Thymus (tissue), 11 donors: ENCODE measurements at regions not wholly inside any gene's neighbourhood (a gene's known extent, or its start where the extent isn't known, plus 50 kb on each side); places are given as distances from the start of the nearest gene placed in this dataset.

ENCODE experiments used
- DNase-seq, 9 donors: peaks; one replicate each; pipeline ENCODE4 v3.0.0-alpha.2; 2013; ENCODE audit warnings: low spot score in 9 of 9, low read depth in 6 of 9, missing footprints in 1 of 9
- H3K27ac ChIP-seq, 2 donors: one replicate each; pipeline ENCODE4 v1.5.1; 2013; ENCODE audit warnings: control low read depth in 1 of 2, low read depth in 1 of 2, low read length in 1 of 2, mild to moderate bottlenecking in 1 of 2, moderate library complexity in 1 of 2
- H3K27me3 ChIP-seq, 2 donors: one replicate each; pipeline ENCODE4 v1.5.1; 2013; ENCODE audit warnings: low read length in 1 of 2; ENCODE audit not compliant: control insufficient read depth in 2 of 2, insufficient read depth in 1 of 2
- H3K36me3 ChIP-seq, 2 donors: one replicate each; pipeline ENCODE4 v1.5.1; 2013; ENCODE audit warnings: low read length in 1 of 2, mild to moderate bottlenecking in 1 of 2, moderate library complexity in 1 of 2; ENCODE audit not compliant: control insufficient read depth in 2 of 2, insufficient read depth in 2 of 2
- H3K4me1 ChIP-seq, 2 donors: one replicate each; pipeline ENCODE4 v1.5.1; 2013; ENCODE audit warnings: low read length in 2 of 2; ENCODE audit not compliant: control insufficient read depth in 2 of 2, insufficient read depth in 2 of 2
- H3K4me3 ChIP-seq, 2 donors: one replicate each; pipeline ENCODE4 v1.5.1; 2013; ENCODE audit warnings: low read length in 2 of 2, control low read depth in 1 of 2, mild to moderate bottlenecking in 1 of 2
- H3K9me3 ChIP-seq, 2 donors: one replicate each; pipeline ENCODE4 v1.5.1; 2013; ENCODE audit warnings: low read length in 1 of 2, mild to moderate bottlenecking in 1 of 2; ENCODE audit not compliant: control insufficient read depth in 2 of 2, insufficient read depth in 1 of 2
- WGBS: extraction: QIAGEN DNeasy Blood & Tissue Kit; methylation state at CpG from one replicate; pipeline ENCODE4 v1.1.7; 2013; 5-methylcytosine and 5-hydroxymethylcytosine counted together
- donor health status: healthy.

- WGBS: 97% methylated on average over 2 of the region's 2 CpGs
- no peak for DNase-seq
- Histone ChIP-seq H3K4me1 (no peaks in the 10 kb centered on the region), H3K36me3 (no peaks in the 10 kb centered on the region), H3K9me3 (no peaks in the 10 kb centered on the region), H3K27me3 (no peaks in the 10 kb centered on the region), H3K27ac (no peak overlapping the region), H3K4me3 (no peak overlapping the region)
These were observed 125.7 kb upstream of the MYLIP start for GRCh38 chr6:16003197-16003491.

GRCh38 chr6:16002332-16003196 lies 126.3 kb upstream of the MYLIP start:
- WGBS: 98% methylated on average over 14 of the region's 14 CpGs
- H3K4me3 ChIP-seq: no peak overlapping the region
- no peak for DNase-seq
- H3K4me1 ChIP-seq: no peaks in the 10 kb centered on the region
- no peaks in the 10 kb centered on the region for H3K27me3 ChIP-seq
- H3K9me3 ChIP-seq: no peaks in the 10 kb centered on the region
- H3K36me3 ChIP-seq: no peaks in the 10 kb centered on the region
- H3K27ac ChIP-seq: no peak overlapping the region

- no peaks in the 10 kb centered on the region for H3K9me3 ChIP-seq
- no peak overlapping the region for H3K4me3 ChIP-seq
- DNase-seq: no peak
- H3K27me3 ChIP-seq: no peaks in the 10 kb centered on the region
- H3K36me3 ChIP-seq: no peaks in the 10 kb centered on the region
- H3K4me1 ChIP-seq: no peaks in the 10 kb centered on the region
- 87% methylated on average over 5 of the region's 5 CpGs for WGBS
- no peak overlapping the region for H3K27ac ChIP-seq
These were observed 127.7 kb upstream of the MYLIP start for GRCh38 chr6:16001158-16001557.

GRCh38 chr6:15999201-15999600 lies 129.7 kb upstream of the MYLIP start:
- H3K27me3 ChIP-seq: no peaks in the 10 kb centered on the region
- DNase-seq: no peak
- H3K9me3 ChIP-seq: no peaks in the 10 kb centered on the region
- 96% methylated on average over 4 of the region's 4 CpGs for WGBS
- no peak overlapping the region for H3K27ac ChIP-seq
- no peaks in the 10 kb centered on the region for H3K36me3 ChIP-seq
- no peak overlapping the region for H3K4me3 ChIP-seq
- no peaks in the 10 kb centered on the region for H3K4me1 ChIP-seq

GRCh38 chr6:15997586-15998388 lies 131.1 kb upstream of the MYLIP start:
- no peak for DNase-seq
- Histone ChIP-seq H3K27me3 (no peaks in the 10 kb centered on the region), H3K9me3 (no peaks in the 10 kb centered on the region), H3K27ac (no peak overlapping the region), H3K4me1 (no peaks in the 10 kb centered on the region), H3K4me3 (no peak overlapping the region), H3K36me3 (no peaks in the 10 kb centered on the region)
- 88% methylated on average over 6 of the region's 6 CpGs for WGBS

GRCh38 chr6:15996030-15996429 lies 132.9 kb upstream of the MYLIP start:
- no peaks in the 10 kb centered on the region for H3K36me3 ChIP-seq
- no peaks in the 10 kb centered on the region for H3K9me3 ChIP-seq
- no peak overlapping the region for H3K4me3 ChIP-seq
- H3K27ac ChIP-seq: no peak overlapping the region
- no peaks in the 10 kb centered on the region for H3K27me3 ChIP-seq
- H3K4me1 ChIP-seq: no peaks in the 10 kb centered on the region
- DNase-seq: no peak
- WGBS: 95% methylated on average over 2 of the region's 2 CpGs

- H3K36me3 ChIP-seq: no peaks in the 10 kb centered on the region
- no peaks in the 10 kb centered on the region for H3K27me3 ChIP-seq
- H3K9me3 ChIP-seq: no peaks in the 10 kb centered on the region
- DNase-seq: no peak
- WGBS: 97% methylated on average over 2 of the region's 2 CpGs
- no peak overlapping the region for H3K27ac ChIP-seq
- H3K4me1 ChIP-seq: no peaks in the 10 kb centered on the region
- no peak overlapping the region for H3K4me3 ChIP-seq
These were observed 133.4 kb upstream of the MYLIP start for GRCh38 chr6:15995493-15995892.

GRCh38 chr6:15994814-15995459 lies 133.9 kb upstream of the MYLIP start:
- no peaks in the 10 kb centered on the region for H3K36me3 ChIP-seq
- no peak for DNase-seq
- H3K4me1 ChIP-seq: no peaks in the 10 kb centered on the region
- H3K4me3 ChIP-seq: no peak overlapping the region
- H3K9me3 ChIP-seq: no peaks in the 10 kb centered on the region
- H3K27me3 ChIP-seq: no peaks in the 10 kb centered on the region
- WGBS: 57% methylated on average over 8 of the region's 8 CpGs
- no peak overlapping the region for H3K27ac ChIP-seq

- WGBS: 98% methylated on average over 5 of the region's 5 CpGs
- DNase-seq: no peak
- no peaks in the 10 kb centered on the region for H3K4me1 ChIP-seq
- no peaks in the 10 kb centered on the region for H3K27me3 ChIP-seq
- no peak overlapping the region for H3K4me3 ChIP-seq
- H3K36me3 ChIP-seq: no peaks in the 10 kb centered on the region
- H3K27ac ChIP-seq: no peak overlapping the region
- H3K9me3 ChIP-seq: no peaks in the 10 kb centered on the region
These were observed 135.1 kb upstream of the MYLIP start for GRCh38 chr6:15993716-15994228.
